HCT116 (cell line): ENCODE measurements at regions not wholly inside any gene's neighbourhood (a gene's known extent, or its start where the extent isn't known, plus 50 kb on each side); places are given as distances from the start of the nearest gene placed in this dataset.

ENCODE experiments used
- ATAC-seq: fragments of 200-7000 bp; cut with Tn5 transposase; 2 replicates; pipeline ENCODE4 v1.9.1; 2020; ENCODE audit warnings: mild to moderate bottlenecking, moderate library complexity
- BruUV-seq: library from RNA; stranded (reverse); fragments of 400-500 nt; replicated peaks from 2 replicates; lab custom pipeline; 2021; lab: Mats Ljungman, UMichigan
- CTCF ChIA-PET: fragments of 300-600 bp; sonication (Branson Sonifier 250); formaldehyde crosslinking; loops from one replicate; lab custom pipeline; 2021; ENCODE audit warnings: antibody characterized with exemption; lab: Charles Lee
- POLR2A ChIA-PET: fragments of 300-600, 350-600 bp; sonication (Branson Sonifier 250); formaldehyde crosslinking; loops from one replicate; lab custom pipeline; 2021; ENCODE audit warnings: antibody characterized with exemption; lab: Charles Lee
- RAD21 ChIA-PET, 2 experiments: fragments of 300-600 bp; sonication (Branson Sonifier 250); formaldehyde crosslinking; loops; one replicate each; lab custom pipeline; 2023; ENCODE audit warnings: low total read pairs in 2 of 2; ENCODE audit not compliant: uncharacterized antibody in 2 of 2, unreplicated experiment in 2 of 2, low non-redundant PET in 1 of 2; lab: Charles Lee
- DNase-seq: peaks from one replicate; pipeline ENCODE4 v3.0.0-alpha.2; 2010; ENCODE audit warnings: low read depth, low spot score
- H2AFZ ChIP-seq: fragments of 200-600 bp; shearing (Covaris generic), sonication (generic); 2 replicates; pipeline ENCODE4 v1.6.1; 2017; ENCODE audit warnings: low read depth, mixed run types, mixed read lengths, antibody characterized with exemption, low read length; ENCODE audit not compliant: poor library complexity, severe bottlenecking
- H3K27ac ChIP-seq: 2 replicates; pipeline ENCODE4 v1.5.1; 2012; ENCODE audit warnings: low read depth, low read length
- H3K27me3 ChIP-seq: fragments of 200-600 bp; sonication (generic); 2 replicates; pipeline ENCODE4 v1.6.1; 2016; ENCODE audit warnings: mixed run types, low read length, mixed read lengths; ENCODE audit not compliant: insufficient read depth
- H3K36me3 ChIP-seq, 2 experiments: fragments of 200-500 bp in 1 of 2; fragments of 200-600 bp in 1 of 2; sonication (Bioruptor generic) in 1 of 2; sonication (generic) in 1 of 2; 2 replicates each; pipeline versions ENCODE4 v1.5.1 to v1.6.1; 2014 to 2016; ENCODE audit warnings: low read length in 2 of 2, inconsistent platforms in 1 of 2, mixed read lengths in 1 of 2, mixed run types in 1 of 2; ENCODE audit not compliant: insufficient read depth in 2 of 2, control insufficient read depth in 1 of 2
- H3K4me1 ChIP-seq, 2 experiments: fragments of 200-600 bp in 1 of 2; sonication (generic) in 1 of 2; 2 replicates each; pipeline versions ENCODE4 v1.5.1 to v1.6.1; 2012 to 2017; ENCODE audit warnings: low read length in 2 of 2, inconsistent platforms in 1 of 2, mild to moderate bottlenecking in 1 of 2, mixed read lengths in 1 of 2, mixed run types in 1 of 2, moderate library complexity in 1 of 2; ENCODE audit not compliant: insufficient read depth in 2 of 2, control insufficient read depth in 1 of 2
- H3K4me2 ChIP-seq: fragments of 200-600 bp; sonication (generic); 2 replicates; pipeline ENCODE4 v1.6.1; 2017; ENCODE audit warnings: mixed run types, low read length, mixed read lengths
- H3K4me3 ChIP-seq, 2 experiments: fragments of 200-600 bp in 1 of 2; sonication (generic) in 1 of 2; replicated peaks in 1 of 2; 2 replicates each; pipeline ENCODE4 v1.5.1; 2011 to 2016; ENCODE audit warnings: low read length in 2 of 2, control low read depth in 1 of 2, low read depth in 1 of 2, mild to moderate bottlenecking in 1 of 2, mixed read lengths in 1 of 2, mixed run types in 1 of 2
- H3K79me2 ChIP-seq: fragments of 200-600 bp; sonication (generic); 2 replicates; pipeline ENCODE4 v1.6.1; 2017; ENCODE audit warnings: mild to moderate bottlenecking, mixed run types, low read length, moderate library complexity, mixed read lengths; ENCODE audit not compliant: insufficient read depth
- H3K9ac ChIP-seq: fragments of 200-600 bp; sonication (generic); 2 replicates; pipeline ENCODE4 v1.6.1; 2016; ENCODE audit warnings: low read length, mixed read lengths
- H3K9me2 ChIP-seq: fragments of 200-600 bp; sonication (generic), shearing (Covaris generic); 2 replicates; pipeline ENCODE4 v1.6.1; 2017; ENCODE audit warnings: mixed run types, mild to moderate bottlenecking, moderate library complexity; ENCODE audit not compliant: insufficient read depth
- H3K9me3 ChIP-seq, 2 experiments: fragments of 200-500 bp in 1 of 2; fragments of 200-600 bp in 1 of 2; sonication (Bioruptor generic) in 1 of 2; sonication (generic) in 1 of 2; 2 replicates each; pipeline ENCODE4 v1.6.1; 2014 to 2017; ENCODE audit warnings: low read length in 2 of 2, mixed read lengths in 2 of 2, inconsistent platforms in 1 of 2, low read depth in 1 of 2, mild to moderate bottlenecking in 1 of 2, mixed run types in 1 of 2, moderate library complexity in 1 of 2; ENCODE audit not compliant: control insufficient read depth in 1 of 2, insufficient read depth in 1 of 2
- H4K20me1 ChIP-seq: fragments of 200-600 bp; sonication (generic), shearing (Covaris generic); 2 replicates; pipeline ENCODE4 v1.6.1; 2017; ENCODE audit warnings: mixed run types, mild to moderate bottlenecking, moderate library complexity; ENCODE audit not compliant: insufficient read depth
- EZH2 ChIP-seq: fragments of 200-600 bp; sonication (generic); IDR thresholded peaks from 2 replicates; pipeline ENCODE4 v1.6.1; 2017; ENCODE audit warnings: antibody characterized with exemption, mixed run types
- EZH2phosphoT487 ChIP-seq: fragments of 200-600 bp; IDR thresholded peaks from 2 replicates; pipeline ENCODE4 v1.6.1; 2018; ENCODE audit warnings: antibody characterized with exemption, borderline replicate concordance
- POLR2A ChIP-seq: IDR thresholded peaks from 2 replicates; pipeline ENCODE4 v1.7.0; 2011; ENCODE audit warnings: borderline replicate concordance; ENCODE audit not compliant: insufficient read depth, insufficient read length; ENCODE audit errors: extremely low read depth
- POLR2AphosphoS5 ChIP-seq: IDR thresholded peaks from 2 replicates; pipeline ENCODE4 v1.6.1; 2011; ENCODE audit warnings: mild to moderate bottlenecking, low read depth, low read length, moderate library complexity
- RAD21 ChIP-seq: IDR thresholded peaks from 2 replicates; pipeline ENCODE4 v1.6.1; 2012; ENCODE audit warnings: low read depth, mild to moderate bottlenecking
- SP1 ChIP-seq: IDR thresholded peaks from 2 replicates; pipeline ENCODE4 v1.6.1; 2012; ENCODE audit warnings: low read depth
- ZFX ChIP-seq: fragments of 450-650 bp; IDR thresholded peaks from 2 replicates; pipeline ENCODE4 v1.6.1; 2017
- intact Hi-C: fragments of 100-400 bp; cut with micrococcal nuclease; formaldehyde crosslinking; loops from 2 replicates; pipeline ENCODE4 v1.10.0; 2022
- TF ChIP-seq, protein P1 (sequence below): IDR thresholded peaks from 2 replicates; pipeline ENCODE4 v1.6.1; 2012; ENCODE audit warnings: low read depth
- TF ChIP-seq, protein P2 (sequence below): IDR thresholded peaks from 2 replicates; pipeline ENCODE4 v1.6.1; 2012

- H3K9ac ChIP-seq: no peak overlapping the region
- H3K79me2 ChIP-seq: no peaks in the 10 kb centered on the region
- no peak overlapping the region for H3K4me2 ChIP-seq
- TF ChIP-seq ZFX (no peak), RAD21 (no peak), POLR2A (no peak), POLR2AphosphoS5 (no peak), SP1 (no peak), EZH2phosphoT487 (no peak), EZH2 (no peak)
- TF ChIP-seq, protein P1, sequence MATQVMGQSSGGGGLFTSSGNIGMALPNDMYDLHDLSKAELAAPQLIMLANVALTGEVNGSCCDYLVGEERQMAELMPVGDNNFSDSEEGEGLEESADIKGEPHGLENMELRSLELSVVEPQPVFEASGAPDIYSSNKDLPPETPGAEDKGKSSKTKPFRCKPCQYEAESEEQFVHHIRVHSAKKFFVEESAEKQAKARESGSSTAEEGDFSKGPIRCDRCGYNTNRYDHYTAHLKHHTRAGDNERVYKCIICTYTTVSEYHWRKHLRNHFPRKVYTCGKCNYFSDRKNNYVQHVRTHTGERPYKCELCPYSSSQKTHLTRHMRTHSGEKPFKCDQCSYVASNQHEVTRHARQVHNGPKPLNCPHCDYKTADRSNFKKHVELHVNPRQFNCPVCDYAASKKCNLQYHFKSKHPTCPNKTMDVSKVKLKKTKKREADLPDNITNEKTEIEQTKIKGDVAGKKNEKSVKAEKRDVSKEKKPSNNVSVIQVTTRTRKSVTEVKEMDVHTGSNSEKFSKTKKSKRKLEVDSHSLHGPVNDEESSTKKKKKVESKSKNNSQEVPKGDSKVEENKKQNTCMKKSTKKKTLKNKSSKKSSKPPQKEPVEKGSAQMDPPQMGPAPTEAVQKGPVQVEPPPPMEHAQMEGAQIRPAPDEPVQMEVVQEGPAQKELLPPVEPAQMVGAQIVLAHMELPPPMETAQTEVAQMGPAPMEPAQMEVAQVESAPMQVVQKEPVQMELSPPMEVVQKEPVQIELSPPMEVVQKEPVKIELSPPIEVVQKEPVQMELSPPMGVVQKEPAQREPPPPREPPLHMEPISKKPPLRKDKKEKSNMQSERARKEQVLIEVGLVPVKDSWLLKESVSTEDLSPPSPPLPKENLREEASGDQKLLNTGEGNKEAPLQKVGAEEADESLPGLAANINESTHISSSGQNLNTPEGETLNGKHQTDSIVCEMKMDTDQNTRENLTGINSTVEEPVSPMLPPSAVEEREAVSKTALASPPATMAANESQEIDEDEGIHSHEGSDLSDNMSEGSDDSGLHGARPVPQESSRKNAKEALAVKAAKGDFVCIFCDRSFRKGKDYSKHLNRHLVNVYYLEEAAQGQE: no peak
- TF ChIP-seq, protein P2, sequence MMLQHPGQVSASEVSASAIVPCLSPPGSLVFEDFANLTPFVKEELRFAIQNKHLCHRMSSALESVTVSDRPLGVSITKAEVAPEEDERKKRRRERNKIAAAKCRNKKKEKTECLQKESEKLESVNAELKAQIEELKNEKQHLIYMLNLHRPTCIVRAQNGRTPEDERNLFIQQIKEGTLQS: no peak
- TF ChIP-seq, all 23 proteins: peak for 0
- CTCF ChIA-PET: no interaction called here
- Histone ChIP-seq H3K27me3 (no peaks in the 10 kb centered on the region), H3K9me3 (no peaks in the 10 kb centered on the region), H3K36me3 (no peaks in the 10 kb centered on the region), H3K4me3 (no peak overlapping the region), H3K9me2 (no peaks in the 10 kb centered on the region), H3K27ac (no peak overlapping the region), H2AFZ (no peak overlapping the region), H4K20me1 (no peaks in the 10 kb centered on the region), H3K4me1 (no peaks in the 10 kb centered on the region)
- intact Hi-C loops: no loop called here
- RAD21 ChIA-PET: no interaction called here
- DNase-seq: no peak
- POLR2A ChIA-PET: no interaction called here
- no peak for ATAC-seq
- BruUV-seq: no TSS peak
Observed at GRCh38 chr21:35566874-35567273, 493.5 kb downstream of the SETD4 start.
